GM12874 (cell line): ENCODE measurements at regions not wholly inside any gene's neighbourhood (a gene's known extent, or its start where the extent isn't known, plus 50 kb on each side); places are given as distances from the start of the nearest gene placed in this dataset.

Source experiments
- TF ChIP-seq, protein P1 (sequence below): IDR thresholded peaks from 2 replicates; pipeline ENCODE4 v1.5.1; 2011; ENCODE audit warnings: low read depth, mild to moderate bottlenecking, control low read depth, low read length, moderate library complexity; ENCODE audit not compliant: insufficient read depth

DNA sequence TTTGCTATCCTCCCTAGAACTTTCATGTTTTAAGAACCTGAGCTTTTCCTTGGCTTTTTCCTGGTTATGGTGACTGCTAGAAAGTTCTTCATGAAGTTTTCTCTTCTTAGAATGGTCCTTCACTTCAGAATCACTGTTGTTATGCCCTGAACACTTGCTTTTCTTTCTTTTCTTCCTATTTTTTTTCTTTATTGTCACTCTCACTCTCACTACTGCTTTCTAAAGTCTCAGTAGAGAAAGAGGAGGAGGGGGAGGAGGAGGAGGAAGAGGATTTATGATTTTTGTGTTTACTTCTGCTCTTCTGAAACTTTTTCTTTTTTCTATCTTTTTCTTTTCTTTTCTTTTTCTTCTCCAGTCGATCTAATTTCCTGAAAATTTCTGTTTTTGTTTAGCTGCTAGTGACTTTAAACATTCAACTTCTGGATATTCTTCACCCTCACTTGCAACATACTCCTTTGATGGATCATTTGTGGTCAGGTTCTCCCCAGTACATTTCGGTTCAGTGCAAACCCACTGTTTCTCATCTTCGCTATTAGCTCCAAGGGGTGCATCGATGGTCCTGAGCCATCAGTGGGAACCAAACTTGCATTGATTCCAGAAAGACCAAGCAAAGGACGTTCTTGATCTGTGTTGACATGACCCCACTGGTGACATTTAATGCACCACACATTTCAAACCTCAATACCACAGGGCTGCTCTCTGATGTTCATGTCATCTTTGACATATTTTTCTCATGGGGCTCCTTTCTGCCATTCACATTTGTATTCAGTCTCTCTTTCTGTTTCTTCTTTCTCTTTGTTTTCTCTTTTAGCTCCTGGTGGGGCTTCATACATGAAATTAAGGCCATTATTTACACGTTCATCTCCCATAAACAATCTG lies 81.6 kb upstream of the HAND1 start:
- TF ChIP-seq, protein P1, sequence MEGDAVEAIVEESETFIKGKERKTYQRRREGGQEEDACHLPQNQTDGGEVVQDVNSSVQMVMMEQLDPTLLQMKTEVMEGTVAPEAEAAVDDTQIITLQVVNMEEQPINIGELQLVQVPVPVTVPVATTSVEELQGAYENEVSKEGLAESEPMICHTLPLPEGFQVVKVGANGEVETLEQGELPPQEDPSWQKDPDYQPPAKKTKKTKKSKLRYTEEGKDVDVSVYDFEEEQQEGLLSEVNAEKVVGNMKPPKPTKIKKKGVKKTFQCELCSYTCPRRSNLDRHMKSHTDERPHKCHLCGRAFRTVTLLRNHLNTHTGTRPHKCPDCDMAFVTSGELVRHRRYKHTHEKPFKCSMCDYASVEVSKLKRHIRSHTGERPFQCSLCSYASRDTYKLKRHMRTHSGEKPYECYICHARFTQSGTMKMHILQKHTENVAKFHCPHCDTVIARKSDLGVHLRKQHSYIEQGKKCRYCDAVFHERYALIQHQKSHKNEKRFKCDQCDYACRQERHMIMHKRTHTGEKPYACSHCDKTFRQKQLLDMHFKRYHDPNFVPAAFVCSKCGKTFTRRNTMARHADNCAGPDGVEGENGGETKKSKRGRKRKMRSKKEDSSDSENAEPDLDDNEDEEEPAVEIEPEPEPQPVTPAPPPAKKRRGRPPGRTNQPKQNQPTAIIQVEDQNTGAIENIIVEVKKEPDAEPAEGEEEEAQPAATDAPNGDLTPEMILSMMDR = no peak

DNA sequence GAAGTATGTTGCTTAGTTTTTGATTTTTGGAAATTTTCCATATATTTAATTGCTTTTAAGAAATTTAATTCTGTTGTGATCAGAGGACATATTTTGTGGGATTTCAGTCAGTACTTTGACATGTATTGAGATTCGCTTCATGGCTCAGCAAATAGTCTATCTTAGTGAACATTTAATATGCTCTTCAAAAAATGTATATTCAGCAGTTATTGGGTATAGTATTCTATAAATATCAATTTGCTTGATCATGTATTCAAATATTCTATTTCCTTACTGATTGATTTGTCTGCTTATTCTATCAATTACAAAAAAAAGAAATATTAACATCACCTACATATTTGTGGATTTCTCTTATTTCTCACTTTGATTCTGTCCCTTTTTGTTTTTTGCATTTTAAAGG lies 79.5 kb upstream of the HAND1 start:
- TF ChIP-seq, protein P1 = no peak

DNA sequence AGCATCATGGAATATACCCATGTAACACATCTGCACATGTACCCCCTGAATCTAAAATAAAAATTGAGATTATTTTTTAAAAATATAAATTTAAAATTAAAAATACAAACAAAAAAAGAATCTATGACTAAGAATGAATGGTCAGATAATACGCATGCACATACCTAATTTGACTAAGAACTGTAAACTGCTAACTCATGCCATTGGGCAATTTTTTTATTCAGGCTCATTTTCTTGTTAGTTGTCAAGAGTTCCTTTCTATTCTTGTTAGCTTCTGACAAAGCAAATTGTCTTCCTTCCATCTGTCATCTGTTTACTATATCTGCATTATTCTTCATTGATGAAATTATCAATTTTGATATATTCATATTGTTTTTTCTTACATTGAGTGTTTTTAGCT lies 69.5 kb upstream of the HAND1 start:
- TF ChIP-seq, protein P1 = no peak

DNA sequence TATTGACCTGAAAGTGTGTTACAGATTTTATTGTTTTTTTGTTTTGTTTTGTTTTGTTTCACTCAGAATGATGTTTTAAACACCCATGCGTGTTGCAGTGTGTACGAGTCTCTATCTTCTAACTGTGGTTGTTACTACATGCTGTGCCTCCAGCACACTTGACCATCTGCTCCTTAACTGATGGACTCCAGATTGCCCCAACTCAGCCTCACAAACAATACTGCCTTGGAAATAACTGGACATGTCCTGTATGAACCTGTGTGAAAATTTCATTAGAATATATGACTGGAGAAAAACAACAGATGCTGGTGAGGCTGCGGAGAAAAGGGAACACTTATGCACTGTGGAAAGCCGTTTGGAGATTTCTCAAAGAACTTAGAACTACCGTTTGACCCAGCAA lies 68.7 kb upstream of the HAND1 start:
- TF ChIP-seq, protein P1 = no peak

DNA sequence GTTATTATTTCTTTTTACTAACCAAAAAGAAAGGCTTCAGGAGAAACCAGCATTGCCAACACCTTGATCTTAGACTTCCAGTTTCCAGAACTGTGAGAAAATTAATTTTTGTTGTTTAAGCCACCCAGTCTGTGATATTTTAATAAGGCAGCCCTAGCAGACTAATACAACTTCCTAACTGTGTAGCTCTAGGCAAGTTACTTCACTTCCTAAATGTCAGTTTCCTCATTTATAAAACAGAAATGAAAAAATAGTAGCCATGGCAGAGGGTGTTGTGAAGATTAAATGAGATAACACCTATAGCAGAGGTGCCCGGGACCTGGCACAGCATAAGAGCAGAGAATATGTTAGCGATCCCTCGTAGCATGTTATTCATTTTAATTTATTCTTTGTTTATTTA lies 66.6 kb upstream of the HAND1 start:
- TF ChIP-seq, protein P1 = no peak

DNA sequence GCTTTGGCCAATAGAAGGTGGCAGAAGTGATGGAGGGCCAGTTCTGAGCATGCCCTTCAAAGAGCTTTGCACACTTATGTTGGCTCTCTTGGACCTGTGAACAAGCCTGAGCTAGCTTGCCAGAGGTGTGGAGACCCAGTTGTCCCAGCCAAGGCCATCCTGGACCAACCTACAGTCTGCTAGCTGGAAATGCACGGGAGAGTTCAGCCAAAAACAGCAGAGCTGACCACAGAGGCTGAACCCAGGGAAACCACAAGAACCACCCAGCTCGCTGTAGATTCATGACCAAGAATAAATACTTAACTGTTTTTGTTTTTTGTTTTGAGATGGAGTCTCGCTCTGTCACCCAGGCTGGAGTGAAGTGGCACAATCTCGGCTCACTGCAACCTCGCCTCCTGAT lies 65.4 kb upstream of the HAND1 start:
- TF ChIP-seq, protein P1 = no peak

DNA sequence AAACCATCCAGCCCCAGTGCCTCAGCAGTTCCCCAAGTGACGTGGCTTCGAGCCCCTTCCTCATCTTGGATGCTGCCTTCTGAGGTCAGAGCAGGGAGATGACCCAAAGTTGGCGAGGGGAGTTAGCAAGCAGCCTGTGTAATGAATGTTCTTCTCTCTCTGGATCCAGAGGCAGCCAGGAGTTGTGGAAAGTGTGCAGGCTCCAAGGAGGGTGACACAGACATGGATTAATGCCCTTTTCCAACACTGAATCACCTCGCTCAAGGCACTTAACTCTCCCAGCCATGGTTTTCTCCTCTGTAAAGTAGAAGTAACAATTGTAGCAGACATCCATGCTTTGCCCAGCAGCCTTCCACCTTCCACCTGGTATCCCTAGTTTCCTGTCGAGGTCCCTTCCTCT lies 64.6 kb upstream of the HAND1 start:
- TF ChIP-seq, protein P1 = no peak

DNA sequence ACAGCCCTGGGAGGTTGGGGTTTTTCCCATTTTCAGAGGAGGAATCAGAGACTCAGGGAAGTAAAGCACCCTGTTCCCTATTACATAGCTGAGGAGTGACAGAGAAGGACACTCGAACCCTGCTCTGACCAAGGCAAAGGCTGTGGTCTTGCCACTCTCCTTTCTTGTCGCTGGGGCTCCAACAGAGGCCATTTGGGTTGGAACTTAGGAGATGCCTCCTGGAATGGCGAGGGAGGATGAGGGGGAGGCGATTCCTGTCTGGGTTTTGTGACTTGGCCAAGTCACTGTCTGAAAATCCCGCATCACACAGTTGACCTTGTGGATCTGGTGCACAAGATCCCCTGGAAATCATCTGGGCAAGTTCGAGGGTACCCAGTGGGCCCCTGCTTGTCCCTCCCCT lies 64.0 kb upstream of the HAND1 start:
- TF ChIP-seq, protein P1 = no peak
